SU-DHL-6 (cell line): ENCODE measurements at regions not wholly inside any gene's neighbourhood (a gene's known extent, or its start where the extent isn't known, plus 50 kb on each side); places are given as distances from the start of the nearest gene placed in this dataset.

Source experiments
- CTCF ChIP-seq: fragments of 200-600 bp; sonication (generic); IDR thresholded peaks from one replicate; pipeline ENCODE4 v1.5.1; 2017; ENCODE audit warnings: antibody characterized with exemption, mild to moderate bottlenecking, low read length, moderate library complexity; ENCODE audit not compliant: insufficient read depth, poor library complexity, severe bottlenecking
- EZH2phosphoT487 ChIP-seq: fragments of 200-600 bp; sonication (generic), shearing (Covaris generic); conservative IDR thresholded peaks from 2 replicates; pipeline ENCODE4 v1.6.1; 2018; ENCODE audit warnings: mild to moderate bottlenecking, antibody characterized with exemption, low read length, moderate library complexity, mixed read lengths

GRCh38 chr20:40967700-40968099 lies 60.9 kb upstream of the TOP1 start:
- TF ChIP-seq CTCF (no peak), EZH2phosphoT487 (no peak)
